HCT116 (cell line): ENCODE measurements at regions not wholly inside any gene's neighbourhood (a gene's known extent, or its start where the extent isn't known, plus 50 kb on each side); places are given as distances from the start of the nearest gene placed in this dataset.

Source experiments
- ATAC-seq: fragments of 200-7000 bp; cut with Tn5 transposase; 2 replicates; pipeline ENCODE4 v1.9.1; 2020; ENCODE audit warnings: mild to moderate bottlenecking, moderate library complexity
- BruUV-seq: library from RNA; stranded (reverse); fragments of 400-500 nt; replicated peaks from 2 replicates; lab custom pipeline; 2021; lab: Mats Ljungman, UMichigan
- CTCF ChIA-PET: fragments of 300-600 bp; sonication (Branson Sonifier 250); formaldehyde crosslinking; loops from one replicate; lab custom pipeline; 2021; ENCODE audit warnings: antibody characterized with exemption; lab: Charles Lee
- POLR2A ChIA-PET: fragments of 300-600, 350-600 bp; sonication (Branson Sonifier 250); formaldehyde crosslinking; loops from one replicate; lab custom pipeline; 2021; ENCODE audit warnings: antibody characterized with exemption; lab: Charles Lee
- RAD21 ChIA-PET, 2 experiments: fragments of 300-600 bp; sonication (Branson Sonifier 250); formaldehyde crosslinking; loops; one replicate each; lab custom pipeline; 2023; ENCODE audit warnings: low total read pairs in 2 of 2; ENCODE audit not compliant: uncharacterized antibody in 2 of 2, unreplicated experiment in 2 of 2, low non-redundant PET in 1 of 2; lab: Charles Lee
- DNase-seq: peaks from one replicate; pipeline ENCODE4 v3.0.0-alpha.2; 2010; ENCODE audit warnings: low read depth, low spot score
- H2AFZ ChIP-seq: fragments of 200-600 bp; shearing (Covaris generic), sonication (generic); 2 replicates; pipeline ENCODE4 v1.6.1; 2017; ENCODE audit warnings: low read depth, mixed run types, mixed read lengths, antibody characterized with exemption, low read length; ENCODE audit not compliant: poor library complexity, severe bottlenecking
- H3K27ac ChIP-seq: 2 replicates; pipeline ENCODE4 v1.5.1; 2012; ENCODE audit warnings: low read depth, low read length
- H3K27me3 ChIP-seq: fragments of 200-600 bp; sonication (generic); 2 replicates; pipeline ENCODE4 v1.6.1; 2016; ENCODE audit warnings: mixed run types, low read length, mixed read lengths; ENCODE audit not compliant: insufficient read depth
- H3K36me3 ChIP-seq, 2 experiments: fragments of 200-500 bp in 1 of 2; fragments of 200-600 bp in 1 of 2; sonication (Bioruptor generic) in 1 of 2; sonication (generic) in 1 of 2; 2 replicates each; pipeline versions ENCODE4 v1.5.1 to v1.6.1; 2014 to 2016; ENCODE audit warnings: low read length in 2 of 2, inconsistent platforms in 1 of 2, mixed read lengths in 1 of 2, mixed run types in 1 of 2; ENCODE audit not compliant: insufficient read depth in 2 of 2, control insufficient read depth in 1 of 2
- H3K4me1 ChIP-seq, 2 experiments: fragments of 200-600 bp in 1 of 2; sonication (generic) in 1 of 2; 2 replicates each; pipeline versions ENCODE4 v1.5.1 to v1.6.1; 2012 to 2017; ENCODE audit warnings: low read length in 2 of 2, inconsistent platforms in 1 of 2, mild to moderate bottlenecking in 1 of 2, mixed read lengths in 1 of 2, mixed run types in 1 of 2, moderate library complexity in 1 of 2; ENCODE audit not compliant: insufficient read depth in 2 of 2, control insufficient read depth in 1 of 2
- H3K4me2 ChIP-seq: fragments of 200-600 bp; sonication (generic); 2 replicates; pipeline ENCODE4 v1.6.1; 2017; ENCODE audit warnings: mixed run types, low read length, mixed read lengths
- H3K4me3 ChIP-seq, 2 experiments: fragments of 200-600 bp in 1 of 2; sonication (generic) in 1 of 2; replicated peaks in 1 of 2; 2 replicates each; pipeline ENCODE4 v1.5.1; 2011 to 2016; ENCODE audit warnings: low read length in 2 of 2, control low read depth in 1 of 2, low read depth in 1 of 2, mild to moderate bottlenecking in 1 of 2, mixed read lengths in 1 of 2, mixed run types in 1 of 2
- H3K79me2 ChIP-seq: fragments of 200-600 bp; sonication (generic); 2 replicates; pipeline ENCODE4 v1.6.1; 2017; ENCODE audit warnings: mild to moderate bottlenecking, mixed run types, low read length, moderate library complexity, mixed read lengths; ENCODE audit not compliant: insufficient read depth
- H3K9ac ChIP-seq: fragments of 200-600 bp; sonication (generic); 2 replicates; pipeline ENCODE4 v1.6.1; 2016; ENCODE audit warnings: low read length, mixed read lengths
- H3K9me2 ChIP-seq: fragments of 200-600 bp; sonication (generic), shearing (Covaris generic); 2 replicates; pipeline ENCODE4 v1.6.1; 2017; ENCODE audit warnings: mixed run types, mild to moderate bottlenecking, moderate library complexity; ENCODE audit not compliant: insufficient read depth
- H3K9me3 ChIP-seq, 2 experiments: fragments of 200-500 bp in 1 of 2; fragments of 200-600 bp in 1 of 2; sonication (Bioruptor generic) in 1 of 2; sonication (generic) in 1 of 2; 2 replicates each; pipeline ENCODE4 v1.6.1; 2014 to 2017; ENCODE audit warnings: low read length in 2 of 2, mixed read lengths in 2 of 2, inconsistent platforms in 1 of 2, low read depth in 1 of 2, mild to moderate bottlenecking in 1 of 2, mixed run types in 1 of 2, moderate library complexity in 1 of 2; ENCODE audit not compliant: control insufficient read depth in 1 of 2, insufficient read depth in 1 of 2
- H4K20me1 ChIP-seq: fragments of 200-600 bp; sonication (generic), shearing (Covaris generic); 2 replicates; pipeline ENCODE4 v1.6.1; 2017; ENCODE audit warnings: mixed run types, mild to moderate bottlenecking, moderate library complexity; ENCODE audit not compliant: insufficient read depth
- ATF3 ChIP-seq: IDR thresholded peaks from 2 replicates; pipeline ENCODE4 v1.6.1; 2012
- CBX3 ChIP-seq: IDR thresholded peaks from 2 replicates; pipeline ENCODE4 v1.6.1; 2012; ENCODE audit warnings: low read depth
- CEBPB ChIP-seq: IDR thresholded peaks from 2 replicates; pipeline ENCODE4 v1.6.1; 2012; ENCODE audit warnings: low read depth
- CTCF ChIP-seq, 3 experiments: fragments of 200-600 bp in 1 of 3; sonication (generic) in 1 of 3; IDR thresholded peaks in 2 of 3; conservative IDR thresholded peaks in 1 of 3; 2 replicates each; pipeline ENCODE4 v1.5.1; 2012 to 2017; ENCODE audit warnings: low read depth in 2 of 3, low read length in 2 of 3, antibody characterized with exemption in 1 of 3, borderline replicate concordance in 1 of 3, control low read depth in 1 of 3, mild to moderate bottlenecking in 1 of 3, mixed read lengths in 1 of 3, mixed run types in 1 of 3, moderate library complexity in 1 of 3; ENCODE audit not compliant: insufficient read depth in 1 of 3
- ELF1 ChIP-seq: IDR thresholded peaks from 2 replicates; pipeline ENCODE4 v1.6.1; 2012; ENCODE audit warnings: low read depth, borderline replicate concordance
- EZH2phosphoT487 ChIP-seq: fragments of 200-600 bp; IDR thresholded peaks from 2 replicates; pipeline ENCODE4 v1.6.1; 2018; ENCODE audit warnings: antibody characterized with exemption, borderline replicate concordance
- RAD21 ChIP-seq: IDR thresholded peaks from 2 replicates; pipeline ENCODE4 v1.6.1; 2012; ENCODE audit warnings: low read depth, mild to moderate bottlenecking
- REST ChIP-seq: IDR thresholded peaks from 2 replicates; pipeline ENCODE4 v1.6.1; 2012; ENCODE audit warnings: low read depth
- SIN3A ChIP-seq: IDR thresholded peaks from 2 replicates; pipeline ENCODE4 v1.6.1; 2012; ENCODE audit warnings: low read depth
- SP1 ChIP-seq: IDR thresholded peaks from 2 replicates; pipeline ENCODE4 v1.6.1; 2012; ENCODE audit warnings: low read depth
- SRF ChIP-seq: IDR thresholded peaks from 2 replicates; pipeline ENCODE4 v1.6.1; 2012; ENCODE audit warnings: low read depth
- TCF7L2 ChIP-seq: IDR thresholded peaks from 2 replicates; pipeline ENCODE4 v1.7.0; 2011; ENCODE audit warnings: borderline replicate concordance, inconsistent platforms; ENCODE audit not compliant: insufficient read depth, insufficient read length; ENCODE audit errors: extremely low read depth
- YY1 ChIP-seq: IDR thresholded peaks from 2 replicates; pipeline ENCODE4 v1.6.1; 2011; ENCODE audit warnings: low read length, low read depth, moderate library complexity, mild to moderate bottlenecking; ENCODE audit not compliant: insufficient replicate concordance; ENCODE audit errors: extremely low read depth
- ZFX ChIP-seq: fragments of 450-650 bp; IDR thresholded peaks from 2 replicates; pipeline ENCODE4 v1.6.1; 2017
- intact Hi-C: fragments of 100-400 bp; cut with micrococcal nuclease; formaldehyde crosslinking; loops from 2 replicates; pipeline ENCODE4 v1.10.0; 2022

GRCh38 chr20:55583036-55583435 lies 422.3 kb downstream of the CBLN4 start:
- no peak overlapping the region for H3K4me3 ChIP-seq
- TF ChIP-seq CBX3 = no peak
- TF ChIP-seq ZFX = no peak
- TF ChIP-seq SP1 = no peak
- no peak for TF ChIP-seq RAD21
- TF ChIP-seq ATF3 = no peak
- H3K27me3 ChIP-seq = no peaks in the 10 kb centered on the region
- H3K9me3 ChIP-seq = peaks cover 13 to 36% of the 10 kb centered on the region in 2 experiments; a peak in 3 of 4 replicates
- H3K36me3 ChIP-seq = no peaks in the 10 kb centered on the region
- ChIA-PET RAD21 (no interaction called here), POLR2A (no interaction called here), CTCF (no interaction called here)
- H2AFZ ChIP-seq = no peak overlapping the region
- no peaks in the 10 kb centered on the region for H3K4me1 ChIP-seq
- H3K9ac ChIP-seq = no peak overlapping the region
- ATAC-seq = no peak
- H3K9me2 ChIP-seq = no peaks in the 10 kb centered on the region
- H3K79me2 ChIP-seq = no peaks in the 10 kb centered on the region
- H3K4me2 ChIP-seq = no peak overlapping the region
- no peak overlapping the region for H3K27ac ChIP-seq
- no TSS peak for BruUV-seq
- no peak for DNase-seq
- H4K20me1 ChIP-seq = no peaks in the 10 kb centered on the region
- intact Hi-C loops = no loop called here

GRCh38 chr20:55582498-55582897 lies 422.8 kb downstream of the CBLN4 start:
- BruUV-seq = no TSS peak
- no peaks in the 10 kb centered on the region for H3K36me3 ChIP-seq
- H3K4me2 ChIP-seq = no peak overlapping the region
- ChIA-PET RAD21 (no interaction called here), POLR2A (no interaction called here), CTCF (no interaction called here)
- DNase-seq = no peak
- H3K9ac ChIP-seq = no peak overlapping the region
- no peak overlapping the region for H2AFZ ChIP-seq
- H4K20me1 ChIP-seq = no peaks in the 10 kb centered on the region
- no peaks in the 10 kb centered on the region for H3K9me2 ChIP-seq
- peaks cover 13 to 33% of the 10 kb centered on the region in 2 experiments; a peak in 3 of 4 replicates for H3K9me3 ChIP-seq
- intact Hi-C loops = no loop called here
- no peak overlapping the region for H3K27ac ChIP-seq
- no peak overlapping the region for H3K4me3 ChIP-seq
- no peaks in the 10 kb centered on the region for H3K4me1 ChIP-seq
- H3K79me2 ChIP-seq = no peaks in the 10 kb centered on the region
- no peaks in the 10 kb centered on the region for H3K27me3 ChIP-seq
- no peak for ATAC-seq
- TF ChIP-seq CTCF (IDR thresholded peaks at IDR 0.05 in 2 of 3, conservative IDR thresholded peaks at IDR 0.05 in 1 of 3; ENCODE audit: borderline replicate concordance in 1 of 3, insufficient read depth in 1 of 3, low read depth in 2 of 3, low read length in 2 of 3) = no peak
- TF ChIP-seq CEBPB = no peak
- TF ChIP-seq SRF = no peak
- TF ChIP-seq EZH2phosphoT487 = no peak
- TF ChIP-seq YY1 = no peak
- no peak for TF ChIP-seq ELF1
- no peak for TF ChIP-seq SIN3A
- TF ChIP-seq REST = no peak
- no peak for TF ChIP-seq TCF7L2
